NB4 (cell line): ENCODE measurements at regions not wholly inside any gene's neighbourhood (a gene's known extent, or its start where the extent isn't known, plus 50 kb on each side); places are given as distances from the start of the nearest gene placed in this dataset.
"Not testable (repeated sequence)": the region's sequence is repeated elsewhere in the genome, so short reads cannot be mapped to it uniquely, and the experiment has no call there.

Experiments used
- CTCF ChIP-seq: IDR thresholded peaks from one replicate; pipeline ENCODE4 v1.5.1; 2012; ENCODE audit warnings: low read depth, low read length
- POLR2A ChIP-seq: IDR thresholded peaks from 2 replicates; pipeline ENCODE4 v1.6.1; 2011; ENCODE audit warnings: mild to moderate bottlenecking; ENCODE audit not compliant: insufficient read length; ENCODE audit errors: extremely low read depth

- not testable (repeated sequence) for TF ChIP-seq CTCF, POLR2A
Observed at GRCh38 chr16:16674820-16675219, 295.9 kb downstream of the NPIPA7 start.
